ENCODE measurements at regions not wholly inside any gene's neighbourhood (a gene's known extent, or its start where the extent isn't known, plus 50 kb on each side); places are given as distances from the start of the nearest gene placed in this dataset.
A peak's percentile ranks its signal among the peaks of the same experiment; 100 is the strongest.

DNA sequence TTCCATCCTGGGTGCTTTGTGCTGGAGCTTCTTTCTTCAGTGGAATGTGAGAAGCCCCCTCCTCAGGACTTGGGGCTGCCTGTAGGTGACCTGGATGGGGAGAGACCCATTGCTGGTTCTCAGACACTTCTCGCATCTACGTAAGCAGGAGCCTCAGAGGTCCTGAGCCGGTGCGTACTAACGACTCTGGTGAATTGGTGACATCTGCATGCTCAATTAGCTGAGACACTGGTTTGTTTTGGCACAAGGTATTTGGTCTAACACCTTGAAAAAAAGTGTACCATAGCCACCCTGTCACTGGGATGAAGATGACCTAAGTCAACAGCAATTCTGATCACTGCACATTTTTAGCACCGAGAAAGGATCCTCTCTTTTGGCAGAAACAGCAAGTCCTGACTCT, 57.7 kb downstream of the LRRC30 start:
- DNase-seq (ENCODE audit: low read depth in 4 of 4, low spot score in 3 of 4): no peak

DNA sequence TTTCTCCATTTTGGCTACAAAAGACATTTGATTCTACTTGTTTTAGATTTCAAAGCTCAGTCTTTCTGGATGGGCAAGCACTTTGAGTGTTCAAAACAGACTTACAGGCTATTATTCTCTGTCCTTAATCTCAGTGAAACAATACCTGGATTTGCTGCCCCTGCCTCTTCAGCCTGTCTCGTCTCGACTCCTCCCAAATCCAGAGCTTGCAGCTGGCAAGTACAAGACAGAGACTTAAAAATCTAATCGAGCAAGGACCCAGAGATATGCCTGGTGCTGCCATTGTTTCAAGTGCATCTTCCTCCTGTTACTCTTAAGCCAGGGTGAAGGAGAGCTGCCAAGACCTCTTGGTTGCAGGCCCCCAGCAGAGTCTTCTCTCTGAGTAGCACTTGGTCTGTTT, 59.2 kb downstream of the LRRC30 start:
- no peak for DNase-seq (ENCODE audit: low read depth in 4 of 4, low spot score in 3 of 4)

DNA sequence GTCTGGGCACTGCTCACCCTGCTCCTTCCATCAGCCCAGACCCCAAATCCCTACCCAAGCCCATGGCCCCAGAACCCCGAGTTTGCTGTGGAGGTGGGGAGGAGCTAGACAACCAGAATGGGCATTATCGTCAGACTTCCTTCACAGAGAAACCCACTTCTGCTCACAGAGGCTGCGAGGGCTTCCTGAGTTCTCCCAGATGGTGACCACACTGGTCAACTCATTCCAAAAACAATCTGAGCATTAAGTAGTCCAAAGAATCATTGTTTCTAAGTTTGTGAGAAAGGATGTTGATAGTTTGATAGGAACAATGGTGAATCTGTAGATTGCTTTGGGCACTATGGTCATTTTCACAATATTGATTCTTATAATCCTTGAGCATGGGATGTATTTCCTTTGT, 60.2 kb downstream of the LRRC30 start:
- no peak for DNase-seq (ENCODE audit: low read depth in 4 of 4, low spot score in 3 of 4)

DNA sequence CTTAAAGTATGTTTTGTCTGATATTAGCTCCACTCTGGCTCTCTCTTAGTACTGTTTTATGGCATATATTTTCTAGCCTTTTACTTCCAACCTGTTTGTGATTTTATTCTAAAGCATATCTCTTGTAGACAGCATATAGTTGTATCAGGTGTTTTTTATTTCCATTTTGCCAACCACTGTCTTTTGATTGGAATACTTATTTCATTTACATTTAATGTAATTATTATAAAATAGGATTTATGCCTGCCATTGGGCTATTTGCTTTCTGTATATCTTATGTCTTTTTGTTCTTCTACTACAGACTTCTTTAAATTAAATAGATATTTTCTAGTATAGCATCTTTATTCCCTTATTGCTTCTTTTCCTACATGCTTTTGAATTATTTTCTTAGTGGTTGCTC, 67.3 kb downstream of the LRRC30 start:
- no peak for DNase-seq (ENCODE audit: low read depth in 4 of 4, low spot score in 3 of 4)

- no peak for DNase-seq (ENCODE audit: low read depth in 4 of 4, low spot score in 3 of 4)
Measured at GRCh38 chr18:7301094-7301493, 70.2 kb downstream of the LRRC30 start.

GRCh38 chr18:7303316-7304060, 72.6 kb downstream of the LRRC30 start:
- no peak for DNase-seq (ENCODE audit: low read depth in 4 of 4, low spot score in 3 of 4)

GRCh38 chr18:7304061-7304370, 73.1 kb downstream of the LRRC30 start:
- DNase-seq (ENCODE audit: low read depth in 4 of 4, low spot score in 3 of 4): no peak

- no peak for DNase-seq (ENCODE audit: low read depth in 4 of 4, low spot score in 3 of 4)
Measured at GRCh38 chr18:7305416-7305815, 74.5 kb downstream of the LRRC30 start.

- no peak for DNase-seq (ENCODE audit: low read depth in 4 of 4, low spot score in 3 of 4)
Measured at GRCh38 chr18:7307030-7307429, 76.1 kb downstream of the LRRC30 start.

- no peak for DNase-seq (ENCODE audit: low read depth in 4 of 4, low spot score in 3 of 4)
Measured at GRCh38 chr18:7307526-7307925, 76.6 kb downstream of the LRRC30 start.

DNA sequence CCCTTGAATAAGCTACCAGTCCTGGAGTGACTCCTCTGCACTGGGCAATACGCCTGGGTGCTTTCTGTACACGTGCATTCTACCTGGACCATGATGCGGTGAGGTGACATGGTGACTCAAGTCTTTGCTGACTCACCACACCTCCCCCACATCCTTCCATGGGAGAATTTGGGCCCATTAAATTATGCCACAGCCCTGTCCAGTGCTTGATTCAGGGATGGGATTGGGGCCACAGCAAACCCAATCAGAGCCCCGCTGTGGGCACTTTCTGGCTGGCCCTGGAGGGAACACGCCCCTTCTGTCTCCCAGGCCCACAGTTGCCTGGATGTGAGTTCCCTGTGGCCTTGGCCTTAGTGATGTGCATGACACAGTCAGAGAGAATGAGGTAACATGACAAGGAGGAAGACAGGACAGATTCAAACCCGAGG, 86.9 kb downstream of the LRRC30 start:
- no peak for DNase-seq (ENCODE audit: low read depth in 4 of 4, low spot score in 3 of 4)

GRCh38 chr18:7319161-7319560, 88.3 kb downstream of the LRRC30 start:
- DNase-seq (ENCODE audit: low read depth in 4 of 4, low spot score in 3 of 4): no peak

DNA sequence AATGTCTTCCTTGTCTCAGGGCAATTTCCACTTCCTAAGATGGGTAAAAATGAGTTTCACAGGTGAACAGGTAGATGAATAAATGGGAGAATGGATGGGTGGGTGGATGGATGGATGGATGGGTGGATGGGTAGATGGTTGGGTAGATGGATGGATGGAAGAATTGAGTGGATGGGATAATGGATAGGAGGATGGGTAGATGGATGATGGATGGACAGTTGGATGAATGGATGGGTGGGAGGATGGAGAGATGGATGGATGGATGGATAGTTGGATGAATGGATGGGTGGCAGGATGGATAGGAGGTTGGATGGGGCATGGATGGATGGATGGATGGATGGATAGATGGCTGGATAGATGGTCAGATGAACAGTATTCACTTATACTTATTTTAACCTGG, 90.9 kb downstream of the LRRC30 start:
- no peak for DNase-seq (ENCODE audit: low read depth in 4 of 4, low spot score in 3 of 4)

GRCh38 chr18:7322817-7323485, 92.1 kb downstream of the LRRC30 start:
- no peak for DNase-seq (ENCODE audit: low read depth in 4 of 4, low spot score in 3 of 4)

GRCh38 chr18:7325126-7325430, 94.2 kb downstream of the LRRC30 start:
- DNase-seq (ENCODE audit: low read depth in 4 of 4, low spot score in 3 of 4): no peak

DNA sequence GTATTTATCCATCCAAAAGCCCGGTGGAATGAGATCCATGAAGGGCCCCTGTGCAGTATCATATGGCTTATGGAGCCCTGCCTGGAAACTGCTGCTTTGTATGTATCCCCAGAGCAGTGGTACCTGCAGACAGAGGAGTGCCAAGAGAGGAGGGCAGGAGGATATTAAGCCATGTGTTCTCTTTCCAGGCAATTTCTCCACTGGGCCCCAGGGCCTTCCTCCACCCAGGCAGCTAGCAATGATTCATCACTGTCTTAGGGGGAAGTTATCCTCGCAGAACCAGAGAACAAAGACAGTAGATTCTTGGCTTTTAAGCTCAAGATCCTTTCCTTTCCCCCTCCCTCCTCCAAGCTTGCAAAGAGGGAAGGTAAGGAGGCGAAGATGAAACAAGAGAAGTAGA, 98.1 kb downstream of the LRRC30 start:
- no peak for DNase-seq (ENCODE audit: low read depth in 4 of 4, low spot score in 3 of 4)

DNA sequence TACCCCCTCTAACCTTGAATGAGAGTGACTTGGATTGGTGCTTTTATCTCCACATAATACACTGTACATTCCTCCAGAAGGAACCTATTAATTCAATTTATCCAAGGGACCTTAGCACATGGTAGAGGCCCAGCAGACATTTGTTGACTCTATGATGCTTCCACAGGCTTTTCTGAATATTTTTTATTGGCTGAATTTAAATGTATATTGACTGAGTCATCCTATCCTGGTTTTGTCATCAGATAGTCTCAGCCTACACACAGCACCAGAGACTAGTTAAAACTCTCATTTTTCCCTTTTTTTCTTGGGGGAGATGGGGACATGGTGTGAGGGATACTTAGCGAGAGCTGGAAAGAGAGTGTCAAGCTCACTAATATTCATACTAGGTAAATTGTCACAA, 101.6 kb downstream of the LRRC30 start:
- no peak for DNase-seq (ENCODE audit: low read depth in 4 of 4, low spot score in 3 of 4)

- no peak for DNase-seq (ENCODE audit: low read depth in 4 of 4, low spot score in 3 of 4)
Measured at GRCh38 chr18:7333025-7333562, 102.2 kb downstream of the LRRC30 start.

DNA sequence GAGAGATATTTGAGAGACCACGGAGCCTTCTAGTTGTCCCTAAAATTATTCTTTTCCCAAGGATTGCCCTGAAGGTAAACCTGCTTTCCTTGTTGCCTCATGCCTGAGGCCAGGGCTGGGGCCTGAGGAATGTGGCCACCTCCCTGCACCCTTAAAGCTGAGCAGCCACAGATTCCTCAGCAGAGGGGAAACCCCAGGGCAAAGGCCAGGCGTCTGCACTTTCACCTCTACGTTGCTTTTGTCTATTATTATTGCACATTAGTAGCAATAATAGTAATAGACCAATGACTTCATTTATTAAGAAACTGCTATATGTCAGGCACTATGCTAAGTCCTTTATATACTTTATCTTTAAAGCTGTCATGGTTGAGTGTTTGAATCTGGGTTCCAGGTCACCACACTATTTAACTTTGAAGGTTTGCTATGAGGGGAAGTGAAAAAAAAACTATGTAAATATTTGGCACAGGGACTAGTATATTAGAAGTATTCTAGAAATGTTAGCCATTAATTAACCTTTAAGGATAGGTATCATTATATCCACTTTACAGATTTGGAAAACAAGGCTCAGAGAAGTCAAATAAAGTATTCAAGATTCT, 104.2 kb downstream of the LRRC30 start:
- DNase-seq (ENCODE audit: low read depth in 4 of 4, low spot score in 3 of 4): no peak

DNA sequence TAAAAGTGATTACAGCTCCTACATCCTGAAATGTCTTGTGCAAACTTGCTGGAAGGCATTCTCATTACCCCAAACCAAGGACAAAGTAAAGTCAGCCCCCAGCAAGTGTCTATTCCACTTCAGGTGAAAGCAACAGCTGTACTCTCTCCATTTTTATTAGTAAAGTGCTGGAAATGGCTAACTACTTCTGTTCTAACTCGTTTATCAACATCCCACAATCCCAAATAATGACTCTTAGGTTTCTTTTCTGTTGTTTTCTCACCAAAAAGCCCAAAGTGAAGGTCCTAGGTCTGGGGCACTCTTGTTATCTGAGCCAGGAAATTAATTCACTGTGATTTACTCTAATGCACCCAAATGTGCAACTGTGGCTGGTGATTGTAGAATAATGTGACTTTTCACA, 105.7 kb downstream of the LRRC30 start:
- DNase-seq (ENCODE audit: low read depth in 4 of 4, low spot score in 3 of 4): peak in 3 of 4 donors; percentile 10 to 46 (median 25)

DNA sequence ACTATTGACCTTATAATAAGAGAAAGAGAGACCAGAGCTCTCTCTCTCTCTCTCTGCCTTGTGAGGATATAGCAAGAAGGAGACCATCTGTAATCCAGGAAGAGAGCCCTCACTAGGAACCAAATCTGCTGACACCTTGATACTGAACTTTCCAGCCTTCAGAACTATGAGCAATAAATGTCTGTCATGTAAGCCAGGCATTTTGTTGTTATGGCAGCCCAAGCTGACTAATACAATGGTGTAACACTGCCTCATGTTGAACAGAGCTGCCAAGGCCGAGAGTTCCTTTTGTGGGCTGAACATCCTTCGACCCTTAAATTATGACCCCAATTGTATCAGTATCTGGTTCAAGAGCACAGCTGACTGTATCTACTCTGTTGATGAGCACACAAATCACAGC, 108.0 kb downstream of the LRRC30 start:
- DNase-seq (ENCODE audit: low read depth in 4 of 4, low spot score in 3 of 4): no peak
